ENCODE measurements at regions not wholly inside any gene's neighbourhood (a gene's known extent, or its start where the extent isn't known, plus 50 kb on each side); places are given as distances from the start of the nearest gene placed in this dataset.

GRCh38 chr12:28601570-28602058 lies 411.4 kb downstream of the CCDC91 start:
- WGBS, 3 donors = 43 to 55% (median 43%) methylated on average over 2 of the region's 2 CpGs
- TF ChIP-seq CTCF (IDR thresholded peaks at IDR 0.05) = no peak
- Histone ChIP-seq H3K27ac (no peak overlapping the region), H3K9me3 (no peaks in the 10 kb centered on the region), H3K36me3 (ENCODE audit: insufficient read depth in 1 of 2, low read depth in 1 of 2) (no peaks in the 10 kb centered on the region), H3K4me1 (no peaks in the 10 kb centered on the region), H3K27me3 (ENCODE audit: insufficient read depth in 3 of 3, low read length in 2 of 3) (no peaks in the 10 kb centered on the region), H3K4me3 (no peak overlapping the region)
- intact Hi-C loops (cut with DNase I) = no loop called here
- DNase-seq = no peak
- no peak for ATAC-seq

GRCh38 chr12:28602786-28603185 lies 412.5 kb downstream of the CCDC91 start:
- Histone ChIP-seq H3K27ac (no peak overlapping the region), H3K27me3 (ENCODE audit: insufficient read depth in 3 of 3, low read length in 2 of 3) (no peaks in the 10 kb centered on the region), H3K9me3 (peaks cover 9% of the 10 kb centered on the region), H3K4me1 (no peaks in the 10 kb centered on the region), H3K4me3 (no peak overlapping the region), H3K36me3 (ENCODE audit: insufficient read depth in 1 of 2, low read depth in 1 of 2) (no peaks in the 10 kb centered on the region)
- 76 to 80% (median 77%) methylated on average over 4 of the region's 4 CpGs for WGBS, 3 donors
- TF ChIP-seq CTCF (IDR thresholded peaks at IDR 0.05) = no peak
- DNase-seq = no peak
- intact Hi-C loops (cut with DNase I) = no loop called here
- no peak for ATAC-seq

- WGBS, 3 donors = 54 to 71% (median 57%) methylated on average over 5 of the region's 5 CpGs
- Histone ChIP-seq H3K4me3 (no peak overlapping the region), H3K27me3 (ENCODE audit: insufficient read depth in 3 of 3, low read length in 2 of 3) (no peaks in the 10 kb centered on the region), H3K4me1 (no peaks in the 10 kb centered on the region), H3K9me3 (peaks cover 13% of the 10 kb centered on the region), H3K27ac (no peak overlapping the region), H3K36me3 (ENCODE audit: insufficient read depth in 1 of 2, low read depth in 1 of 2) (no peaks in the 10 kb centered on the region)
- ATAC-seq (no peak), DNase-seq (no peak)
- TF ChIP-seq CTCF (IDR thresholded peaks at IDR 0.05) = no peak
- intact Hi-C loops (cut with DNase I) = no loop called here
Observed at GRCh38 chr12:28603239-28603638, 413.0 kb downstream of the CCDC91 start.

- peaks cover 13% of the 10 kb centered on the region for H3K9me3 ChIP-seq
- no peak overlapping the region for H3K27ac ChIP-seq
- 64 to 85% (median 74%) methylated on average over 1 of the region's 1 CpG for WGBS, 3 donors
- no peak for TF ChIP-seq CTCF (IDR thresholded peaks at IDR 0.05)
- H3K27me3 ChIP-seq (ENCODE audit: insufficient read depth in 3 of 3, low read length in 2 of 3) = no peaks in the 10 kb centered on the region
- no peak overlapping the region for H3K4me3 ChIP-seq
- no peak for ATAC-seq
- no peaks in the 10 kb centered on the region for H3K4me1 ChIP-seq
- intact Hi-C loops (cut with DNase I) = no loop called here
- H3K36me3 ChIP-seq (ENCODE audit: insufficient read depth in 1 of 2, low read depth in 1 of 2) = no peaks in the 10 kb centered on the region
- no peak for DNase-seq
Observed at GRCh38 chr12:28603801-28604200, 413.5 kb downstream of the CCDC91 start.

GRCh38 chr12:28604240-28604639 lies 414.0 kb downstream of the CCDC91 start:
- H3K4me3 ChIP-seq = no peak overlapping the region
- H3K27me3 ChIP-seq (ENCODE audit: insufficient read depth in 3 of 3, low read length in 2 of 3) = no peaks in the 10 kb centered on the region
- peaks cover 13% of the 10 kb centered on the region for H3K9me3 ChIP-seq
- no peak for TF ChIP-seq CTCF (IDR thresholded peaks at IDR 0.05)
- DNase-seq = no peak
- intact Hi-C loops (cut with DNase I) = no loop called here
- ATAC-seq = no peak
- H3K4me1 ChIP-seq = no peaks in the 10 kb centered on the region
- no peaks in the 10 kb centered on the region for H3K36me3 ChIP-seq (ENCODE audit: insufficient read depth in 1 of 2, low read depth in 1 of 2)
- H3K27ac ChIP-seq = no peak overlapping the region
- WGBS, 3 donors = 78 to 88% (median 80%) methylated on average over 1 of the region's 1 CpG
